ENCODE measurements at regions not wholly inside any gene's neighbourhood (a gene's known extent, or its start where the extent isn't known, plus 50 kb on each side); places are given as distances from the start of the nearest gene placed in this dataset.
"Not testable (repeated sequence)": the region's sequence is repeated elsewhere in the genome, so short reads cannot be mapped to it uniquely, and the experiment has no call there.

GRCh38 chr18:11512096-11513025, 97.0 kb upstream of the SLC35G4 start:
- no peak for DNase-seq
- in situ Hi-C loops (cut with MboI; ENCODE audit: low pct_unique_long_range_greater_than_20kb, low sequenced_read_pairs): no loop called here

DNA sequence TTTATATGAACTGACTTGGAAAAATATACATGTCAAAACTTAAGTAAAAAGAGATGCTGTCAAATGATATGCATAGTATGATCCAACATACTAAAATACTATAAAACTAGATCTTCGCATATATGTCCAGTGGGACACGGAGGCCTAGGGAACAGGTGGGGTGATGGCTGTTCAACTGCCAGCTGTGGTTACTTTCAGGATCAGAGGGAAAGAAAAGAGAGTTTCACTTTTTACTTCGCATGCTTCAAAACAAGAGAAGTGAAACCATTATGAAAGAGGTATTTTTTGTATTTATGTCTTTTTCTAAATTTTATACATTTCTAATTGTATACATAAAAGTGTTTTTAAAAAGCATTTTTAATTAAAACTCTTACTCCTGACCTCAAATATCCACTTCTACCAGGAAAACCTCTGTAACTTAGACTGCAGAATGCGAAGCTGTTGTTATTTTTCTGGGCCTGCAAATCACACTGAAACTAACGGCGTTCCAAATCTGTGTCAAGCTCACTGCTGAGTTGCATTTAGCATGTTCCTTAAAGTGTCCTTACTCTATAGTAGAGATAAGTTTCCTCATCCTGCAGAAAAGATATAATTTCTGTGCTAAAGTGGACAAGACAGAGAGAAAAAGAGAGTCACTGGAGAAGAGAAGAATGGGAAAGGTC, 97.8 kb upstream of the SLC35G4 start:
- in situ Hi-C loops (cut with MboI; ENCODE audit: low pct_unique_long_range_greater_than_20kb, low sequenced_read_pairs): no loop called here
- no peak for DNase-seq

GRCh38 chr18:11506856-11507255, 102.5 kb upstream of the SLC35G4 start:
- no peak for DNase-seq
- in situ Hi-C loops (cut with MboI; ENCODE audit: low pct_unique_long_range_greater_than_20kb, low sequenced_read_pairs): no loop called here

- no peak for DNase-seq
- in situ Hi-C loops (cut with MboI; ENCODE audit: low pct_unique_long_range_greater_than_20kb, low sequenced_read_pairs): no loop called here
Measured at GRCh38 chr18:11505993-11506392, 103.4 kb upstream of the SLC35G4 start.

DNA sequence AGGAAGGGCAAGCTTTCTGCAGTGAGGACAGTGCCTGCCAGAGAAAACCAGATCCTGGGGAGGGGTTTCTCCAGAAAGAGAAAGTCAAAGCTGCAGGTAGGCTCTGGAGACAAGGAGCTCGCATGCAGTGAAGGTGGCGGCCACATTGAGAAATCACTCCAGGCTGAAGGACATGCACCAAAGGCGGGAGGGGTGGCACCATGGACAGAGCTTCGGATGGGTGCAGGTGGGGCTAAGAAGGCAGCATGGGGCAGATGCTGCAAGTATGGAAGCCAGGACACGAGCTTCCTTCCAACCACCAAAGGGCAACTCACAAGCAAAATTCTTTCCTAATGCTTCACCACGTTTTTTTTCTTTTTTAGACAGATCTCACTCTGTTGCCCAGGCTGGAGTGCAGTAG, 104.4 kb upstream of the SLC35G4 start:
- in situ Hi-C loops (cut with MboI; ENCODE audit: low pct_unique_long_range_greater_than_20kb, low sequenced_read_pairs): no loop called here
- DNase-seq: no peak

DNA sequence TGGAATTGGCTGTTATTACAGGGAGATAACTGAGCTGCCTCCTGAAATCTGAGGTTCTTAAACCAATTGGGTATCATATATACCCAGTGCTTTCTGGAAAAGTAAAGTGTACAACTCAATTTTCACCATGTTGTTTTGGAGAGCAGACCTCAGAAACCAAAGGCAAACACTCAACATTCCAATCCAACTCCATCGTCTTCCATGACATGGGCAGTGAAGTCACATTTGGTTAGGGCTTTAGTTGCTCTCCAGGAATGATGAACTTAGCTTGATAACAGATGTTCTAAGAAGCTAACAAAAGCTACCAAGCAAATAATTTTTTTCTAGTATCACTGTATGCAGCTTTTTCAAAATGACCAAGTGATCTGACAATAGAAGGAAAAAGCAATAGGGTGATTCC, 107.0 kb upstream of the SLC35G4 start:
- no peak for DNase-seq
- in situ Hi-C loops (cut with MboI; ENCODE audit: low pct_unique_long_range_greater_than_20kb, low sequenced_read_pairs): no loop called here

DNA sequence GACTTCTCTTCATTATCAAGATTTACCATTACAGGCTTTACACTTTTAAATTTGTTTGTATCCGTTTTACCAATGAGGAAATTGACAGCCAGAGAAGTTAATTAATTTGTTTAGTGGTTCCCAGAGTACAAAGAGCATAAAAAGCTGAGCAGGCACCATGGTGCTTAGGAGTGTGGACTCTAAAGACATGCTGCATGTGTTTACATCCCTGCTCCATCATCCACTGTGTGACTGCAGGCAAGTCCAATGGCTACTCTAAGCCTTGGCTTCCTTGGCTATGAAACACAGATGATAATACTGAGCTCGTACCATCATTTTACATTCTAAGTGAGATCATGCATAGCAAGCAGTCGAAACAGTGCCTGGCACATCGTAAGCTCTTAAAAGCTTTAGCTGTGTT, 108.0 kb upstream of the SLC35G4 start:
- in situ Hi-C loops (cut with MboI; ENCODE audit: low pct_unique_long_range_greater_than_20kb, low sequenced_read_pairs): no loop called here
- no peak for DNase-seq

GRCh38 chr18:11500153-11501122, 109.0 kb upstream of the SLC35G4 start:
- in situ Hi-C loops (cut with MboI; ENCODE audit: low pct_unique_long_range_greater_than_20kb, low sequenced_read_pairs): no loop called here
- no peak for DNase-seq

- DNase-seq: no peak
- in situ Hi-C loops (cut with MboI; ENCODE audit: low pct_unique_long_range_greater_than_20kb, low sequenced_read_pairs): no loop called here
Measured at GRCh38 chr18:11498821-11499220, 110.6 kb upstream of the SLC35G4 start.

DNA sequence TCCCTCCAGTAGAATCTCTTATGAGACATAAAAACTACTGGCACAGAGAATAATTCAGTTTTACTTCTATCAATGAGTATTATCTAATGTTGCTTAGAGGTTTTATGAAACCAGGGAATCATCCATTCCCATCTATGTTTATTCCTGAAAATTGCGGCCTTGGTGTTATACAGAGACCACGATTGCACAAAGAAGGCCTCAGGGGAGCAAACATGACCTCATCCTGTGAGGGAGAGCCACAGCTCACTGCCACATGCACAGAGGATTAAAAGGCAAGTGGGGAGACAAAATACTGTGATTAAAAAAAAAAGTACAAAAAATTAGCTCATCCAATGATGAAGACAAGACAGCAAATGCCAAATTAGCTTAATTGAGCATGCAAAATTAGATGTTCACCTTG, 111.8 kb upstream of the SLC35G4 start:
- in situ Hi-C loops (cut with MboI; ENCODE audit: low pct_unique_long_range_greater_than_20kb, low sequenced_read_pairs): no loop called here
- DNase-seq: no peak

- DNase-seq: no peak
- in situ Hi-C loops (cut with MboI; ENCODE audit: low pct_unique_long_range_greater_than_20kb, low sequenced_read_pairs): no loop called here
Measured at GRCh38 chr18:11496526-11497172, 112.7 kb upstream of the SLC35G4 start.

DNA sequence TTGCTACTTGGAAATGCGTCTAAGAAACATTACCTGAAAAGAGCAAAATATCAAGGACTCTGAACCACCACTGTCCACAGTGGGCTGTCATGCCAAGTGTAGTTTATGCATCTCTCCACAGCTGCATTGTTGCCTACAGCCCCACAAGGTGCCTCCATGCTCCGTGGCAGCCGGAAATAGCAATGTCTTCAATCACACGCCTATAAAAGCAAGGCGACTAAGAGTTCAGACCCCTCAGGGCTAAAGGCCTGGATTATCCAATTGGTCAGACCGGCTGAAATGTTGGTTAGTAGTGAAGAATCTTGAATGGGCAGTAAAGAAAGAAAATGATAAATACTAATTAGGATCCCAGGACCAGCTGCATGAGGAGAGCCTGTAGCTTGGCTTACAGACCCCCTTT, 114.0 kb upstream of the SLC35G4 start:
- DNase-seq: no peak
- in situ Hi-C loops (cut with MboI; ENCODE audit: low pct_unique_long_range_greater_than_20kb, low sequenced_read_pairs): no loop called here

- in situ Hi-C loops (cut with MboI; ENCODE audit: low pct_unique_long_range_greater_than_20kb, low sequenced_read_pairs): no loop called here
- DNase-seq: no peak
Measured at GRCh38 chr18:11494107-11494506, 115.3 kb upstream of the SLC35G4 start.

DNA sequence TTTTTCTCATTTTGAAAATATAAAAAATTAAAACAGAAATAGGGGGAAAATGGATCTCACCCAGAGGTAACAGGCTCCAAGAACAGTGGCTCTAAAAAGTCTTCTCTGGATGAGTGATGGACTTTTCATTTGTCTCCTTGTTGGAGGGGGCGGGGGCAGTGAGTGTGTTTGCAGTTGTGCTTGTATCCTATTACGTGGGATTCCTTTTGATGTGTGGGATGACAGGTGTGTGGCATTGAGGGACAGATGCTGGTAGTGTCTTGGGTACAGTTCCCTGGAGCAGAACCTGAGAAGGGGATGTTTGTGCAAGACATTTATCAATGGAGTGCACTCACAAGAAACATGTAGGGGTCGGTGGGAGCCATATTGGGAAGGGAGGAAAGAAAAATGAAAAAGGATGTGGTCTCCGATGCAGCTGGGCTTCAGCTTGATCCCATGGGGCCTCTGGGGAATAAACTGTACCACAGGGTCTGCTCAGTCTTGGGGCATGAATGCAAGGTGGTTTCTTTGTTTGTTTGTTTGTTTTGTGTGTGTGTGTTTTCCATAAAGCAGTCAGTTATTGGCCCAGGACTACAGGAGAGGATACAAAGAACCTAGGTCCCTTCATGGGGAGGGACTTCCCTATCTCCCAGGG, 120.0 kb upstream of the SLC35G4 start:
- no peak for DNase-seq
- in situ Hi-C loops (cut with MboI; ENCODE audit: low pct_unique_long_range_greater_than_20kb, low sequenced_read_pairs): no loop called here

- in situ Hi-C loops (cut with MboI; ENCODE audit: low pct_unique_long_range_greater_than_20kb, low sequenced_read_pairs): no loop called here
Measured at GRCh38 chr18:11488175-11488574, 121.2 kb upstream of the SLC35G4 start.

DNA sequence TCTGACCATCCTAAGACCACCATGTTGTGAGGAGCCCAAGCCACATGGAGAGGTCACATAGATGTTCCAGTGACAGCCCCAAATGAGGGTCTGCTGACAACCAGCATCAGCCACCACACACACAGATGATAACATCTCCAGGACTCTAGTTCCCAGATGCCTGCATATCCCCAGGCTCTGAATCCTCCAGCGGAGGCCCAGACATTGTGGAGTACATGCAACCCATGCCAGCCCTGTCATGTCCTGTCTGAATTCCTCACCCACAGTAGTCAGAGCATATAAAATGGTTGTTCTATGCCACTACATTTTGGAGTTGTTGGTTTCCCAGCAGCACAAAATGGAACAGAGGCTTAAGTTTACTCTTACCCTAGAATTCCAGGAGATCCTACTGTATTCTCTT, 122.0 kb upstream of the SLC35G4 start:
- DNase-seq: no peak
- in situ Hi-C loops (cut with MboI; ENCODE audit: low pct_unique_long_range_greater_than_20kb, low sequenced_read_pairs): no loop called here

More at GRCh38 chr18:11488175-11488574, 121.2 kb upstream of the SLC35G4 start:
- DNase-seq: no peak

DNA sequence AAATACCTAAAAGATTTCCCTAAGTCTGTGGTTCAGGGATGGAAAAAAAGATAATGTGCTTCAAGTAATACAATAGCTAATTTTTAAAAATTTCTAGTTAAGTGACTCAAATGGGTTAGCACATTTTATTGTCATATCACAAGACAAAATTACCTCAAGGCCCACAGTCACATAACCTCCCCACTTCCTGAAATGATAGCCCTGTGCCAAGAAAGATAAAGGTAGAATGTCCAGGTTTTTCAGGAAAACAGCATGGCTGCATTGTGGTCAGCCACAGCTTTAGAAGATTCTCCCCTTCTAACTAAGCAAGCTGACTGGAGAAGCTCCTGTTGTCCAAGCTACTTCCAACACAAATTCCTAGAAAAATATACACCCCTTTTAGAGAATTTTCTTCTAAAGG, 127.1 kb upstream of the SLC35G4 start:
- in situ Hi-C loops (cut with MboI; ENCODE audit: low pct_unique_long_range_greater_than_20kb, low sequenced_read_pairs): no loop called here
- DNase-seq: no peak

- in situ Hi-C loops (cut with MboI; ENCODE audit: low pct_unique_long_range_greater_than_20kb, low sequenced_read_pairs): no loop called here
- DNase-seq: no peak
Measured at GRCh38 chr18:11480692-11481091, 128.7 kb upstream of the SLC35G4 start.

- DNase-seq; in situ Hi-C loops (cut with MboI; ENCODE audit: low pct_unique_long_range_greater_than_20kb, low sequenced_read_pairs): not testable (repeated sequence)
Measured at GRCh38 chr18:11479031-11479430, 130.4 kb upstream of the SLC35G4 start.
